DLD1 (cell line): ENCODE measurements at regions not wholly inside any gene's neighbourhood (a gene's known extent, or its start where the extent isn't known, plus 50 kb on each side); places are given as distances from the start of the nearest gene placed in this dataset.

ENCODE experiments used
- in situ Hi-C: cut with HindIII; loops from 2 replicates; pipeline ENCODE4 v1.10.0; 2017; ENCODE audit warnings: low sequenced_read_pairs

DNA sequence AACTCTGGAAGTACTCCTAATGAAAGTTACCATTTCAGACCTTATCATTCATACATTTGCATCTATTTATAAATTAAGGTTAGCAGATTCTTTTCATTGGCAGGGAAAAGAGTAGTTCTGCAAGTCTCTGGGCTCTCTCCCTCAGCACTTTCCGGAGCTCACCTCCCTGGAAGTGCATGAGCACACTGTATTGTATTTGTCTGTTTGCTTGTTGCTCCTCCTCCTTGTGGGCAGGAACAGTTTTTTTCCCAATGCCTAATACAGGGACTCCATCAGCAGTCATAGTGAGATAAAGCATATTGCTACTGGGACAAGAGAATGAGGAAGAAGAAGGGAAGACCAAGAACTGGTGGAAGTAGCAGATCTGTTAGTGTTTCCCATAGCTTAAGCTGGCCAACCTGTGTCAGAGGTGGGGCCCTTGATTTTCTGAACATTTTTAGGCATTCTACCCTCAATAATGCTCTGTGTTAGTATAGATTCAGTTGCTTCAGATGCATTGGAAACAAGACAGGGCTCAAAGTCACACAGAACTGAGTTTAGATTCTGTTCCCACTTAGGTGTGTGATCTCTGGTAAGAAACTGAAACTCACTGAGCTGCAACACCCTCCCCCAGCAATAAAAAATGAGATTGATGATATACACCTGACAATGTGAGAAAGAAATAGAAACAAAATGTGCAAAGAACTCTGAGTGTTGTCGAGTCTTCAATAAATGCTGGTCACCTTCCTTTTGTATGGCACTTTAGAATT lies 407.8 kb downstream of the TUSC7 start:
- in situ Hi-C loops = no loop called here

DNA sequence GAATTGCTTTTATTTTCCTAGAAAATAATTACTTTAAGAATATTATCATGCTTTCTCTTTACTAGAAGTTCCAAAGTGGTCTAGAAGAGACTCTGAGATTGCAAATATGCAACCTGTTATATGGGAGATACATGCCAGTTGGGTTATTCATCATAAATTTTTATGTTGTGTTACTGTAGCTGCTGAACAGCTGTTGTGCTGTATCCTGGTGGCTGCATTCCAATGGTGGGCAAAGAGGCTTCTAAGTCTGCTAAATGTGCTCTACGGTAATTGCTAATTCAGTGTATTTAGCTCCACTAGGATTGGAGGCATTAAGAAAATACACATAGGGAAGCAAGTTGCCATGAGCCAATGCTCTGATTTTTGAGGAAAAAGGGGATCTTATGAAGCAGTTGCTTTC lies 409.0 kb downstream of the TUSC7 start:
- in situ Hi-C loops = no loop called here

DNA sequence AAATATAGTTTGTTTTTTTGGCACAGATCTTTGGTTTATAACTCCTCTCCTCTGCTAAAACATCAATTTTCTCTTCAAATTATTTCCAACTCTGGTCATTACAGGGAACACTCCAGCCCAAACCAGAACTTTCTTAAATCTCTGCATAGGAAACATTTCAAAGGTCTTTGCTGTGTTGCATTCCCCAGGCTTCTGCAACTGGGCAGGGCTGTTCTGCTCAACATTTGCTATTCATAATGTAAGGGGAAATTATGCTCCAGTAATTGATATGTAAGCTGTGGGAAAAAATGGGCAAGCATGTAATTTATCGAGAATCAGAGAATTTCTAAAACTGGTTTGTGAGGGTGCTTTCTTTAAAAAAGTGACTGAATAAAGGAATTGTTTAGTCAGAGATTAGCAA lies 410.4 kb downstream of the TUSC7 start:
- in situ Hi-C loops = no loop called here

GRCh38 chr3:117122609-117123008 lies 413.0 kb downstream of the TUSC7 start:
- in situ Hi-C loops = no loop called here

DNA sequence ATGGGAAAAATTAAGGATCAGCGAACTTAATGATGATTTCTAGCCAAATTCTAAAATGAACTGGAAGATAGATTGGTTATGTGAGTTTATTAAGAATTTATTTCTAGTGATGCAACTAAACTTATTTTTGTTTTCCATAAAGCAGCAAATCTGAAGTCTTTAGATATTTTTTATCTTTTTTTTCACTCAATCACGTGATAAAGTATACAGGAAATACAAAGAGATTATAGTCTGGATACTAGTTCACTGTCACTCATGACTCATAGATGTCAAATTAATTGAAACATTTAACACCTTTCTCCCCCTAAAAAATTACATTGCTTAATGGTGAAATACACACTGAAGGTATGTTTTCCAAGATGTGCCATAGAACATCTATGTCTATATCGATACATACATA lies 416.9 kb downstream of the TUSC7 start:
- in situ Hi-C loops = no loop called here

DNA sequence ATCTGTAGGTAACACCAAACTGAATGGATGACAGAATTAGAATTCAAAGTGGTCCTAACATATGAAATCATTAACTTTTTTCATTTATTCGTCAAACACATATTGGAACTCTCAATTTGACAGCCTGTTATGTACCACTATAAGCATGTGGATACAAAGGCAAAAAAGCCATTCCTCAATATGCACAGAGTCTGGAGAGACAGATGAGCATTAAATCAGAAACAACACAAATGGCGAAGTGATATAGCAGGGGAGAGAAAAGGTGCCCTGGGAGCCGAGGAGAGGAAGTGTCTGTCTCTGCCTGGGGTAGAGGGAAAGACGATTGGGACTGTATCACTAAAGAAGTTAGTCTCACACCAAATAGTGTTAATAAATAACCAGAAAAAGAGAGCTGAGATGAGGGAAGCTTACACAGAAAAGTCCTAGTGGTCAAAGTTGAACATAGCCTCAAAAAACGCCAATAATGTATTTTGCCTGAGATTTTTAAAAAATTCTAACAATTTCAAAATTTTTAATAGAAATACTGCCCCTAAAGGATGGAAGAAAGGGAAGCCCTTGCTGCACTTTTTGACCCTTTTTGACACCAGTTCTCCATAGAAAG lies 417.5 kb downstream of the TUSC7 start:
- in situ Hi-C loops = no loop called here

GRCh38 chr3:117128133-117128532 lies 418.6 kb downstream of the TUSC7 start:
- in situ Hi-C loops = no loop called here

- in situ Hi-C loops = no loop called here
These were observed 419.3 kb downstream of the TUSC7 start for GRCh38 chr3:117128872-117129271.

GRCh38 chr3:117129516-117129915 lies 419.9 kb downstream of the TUSC7 start:
- in situ Hi-C loops = no loop called here

DNA sequence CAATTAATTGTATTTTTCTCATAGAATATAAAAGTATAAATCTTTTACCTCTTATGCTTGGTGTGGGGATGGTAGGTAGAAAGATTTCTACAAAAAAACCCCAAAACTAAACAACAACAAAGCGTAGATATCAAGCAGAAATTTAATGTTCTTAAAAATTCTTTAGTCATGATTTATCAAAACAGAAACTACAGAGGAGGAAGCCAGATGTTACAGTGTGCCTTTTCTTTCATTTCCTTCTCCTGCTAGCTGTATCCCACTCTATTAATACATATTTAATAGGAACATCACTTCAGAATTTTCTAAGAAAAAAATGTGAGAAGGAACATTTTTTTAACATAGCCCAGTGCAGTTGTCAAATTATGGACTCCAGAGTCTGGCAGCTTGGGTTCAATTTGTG lies 420.6 kb downstream of the TUSC7 start:
- in situ Hi-C loops = no loop called here

DNA sequence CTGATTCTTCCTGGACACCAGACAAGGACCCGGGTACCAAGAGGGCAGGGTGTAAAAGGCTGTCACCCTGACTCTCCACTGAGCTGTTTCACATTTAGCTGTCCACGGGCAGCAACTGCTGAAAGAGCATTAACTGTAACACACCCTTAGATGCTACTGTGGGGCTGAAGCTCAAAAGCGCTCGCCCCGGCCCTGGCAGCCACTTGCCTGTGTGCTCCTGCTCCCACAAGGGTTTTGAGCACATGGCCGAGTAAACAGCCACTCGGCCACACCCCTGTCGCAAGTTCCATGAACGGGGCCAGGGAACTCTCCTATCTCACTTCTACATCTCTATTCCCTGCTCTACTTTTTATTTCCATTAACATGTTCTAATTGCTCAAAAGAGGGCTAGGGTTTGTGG lies 421.7 kb downstream of the TUSC7 start:
- in situ Hi-C loops = no loop called here

DNA sequence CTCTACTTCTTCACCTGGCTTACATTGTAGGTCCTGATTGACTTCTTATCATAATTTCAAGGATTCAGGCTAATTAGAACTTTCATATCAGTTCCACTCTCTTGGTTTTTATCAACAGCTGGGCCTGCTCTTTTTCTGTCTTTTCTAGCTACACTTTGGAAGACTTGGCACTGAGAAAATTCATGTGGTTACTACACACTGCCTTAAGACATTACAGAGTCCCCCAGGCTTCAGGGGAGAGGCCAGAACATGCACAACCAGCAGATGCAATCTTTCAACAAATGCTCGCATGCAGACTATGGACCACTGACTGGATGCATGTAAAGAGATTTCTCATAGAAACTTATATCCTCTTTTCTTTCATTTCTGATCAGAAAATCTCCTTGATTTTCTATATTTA lies 423.5 kb downstream of the TUSC7 start:
- in situ Hi-C loops = no loop called here

- in situ Hi-C loops = no loop called here
These were observed 425.6 kb downstream of the TUSC7 start for GRCh38 chr3:117135207-117135606.

DNA sequence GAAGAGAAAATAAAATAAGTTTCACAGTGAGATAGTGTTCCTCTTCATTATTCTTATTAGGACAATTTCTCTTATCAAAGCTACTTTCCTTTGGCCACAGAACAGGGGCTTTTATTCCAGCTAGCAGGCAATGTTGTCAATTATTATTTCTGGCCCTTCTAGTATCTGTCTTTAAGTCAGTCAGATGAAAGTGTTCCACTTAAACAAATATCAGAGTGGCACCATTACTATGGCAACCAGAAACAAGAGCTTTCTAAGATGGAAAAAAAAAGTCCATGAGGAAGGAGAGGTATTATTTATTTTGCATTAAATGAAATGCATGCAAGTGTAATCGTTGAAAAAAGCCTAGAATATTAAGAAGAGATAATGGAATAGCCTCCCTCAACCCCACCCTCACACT lies 426.4 kb downstream of the TUSC7 start:
- in situ Hi-C loops = no loop called here

DNA sequence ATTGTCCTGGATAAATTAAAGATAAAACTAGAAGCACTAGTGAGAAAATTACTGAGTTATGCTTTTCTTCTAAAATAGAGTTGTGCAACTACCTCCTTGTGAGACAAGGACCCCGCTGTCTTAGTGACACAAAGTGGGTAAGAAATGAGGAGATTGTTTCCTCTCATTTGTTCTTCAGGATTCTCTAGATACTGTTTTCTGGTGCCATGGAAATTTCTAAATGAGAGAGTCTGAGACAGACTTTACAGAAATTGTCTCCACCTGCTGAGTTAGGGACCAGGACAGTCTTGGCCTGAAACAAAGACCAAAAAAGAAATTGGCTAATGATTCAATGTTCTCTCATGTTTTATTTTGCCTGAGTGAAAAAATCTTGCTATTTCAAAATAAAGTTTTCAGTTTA lies 427.5 kb downstream of the TUSC7 start:
- in situ Hi-C loops = no loop called here

DNA sequence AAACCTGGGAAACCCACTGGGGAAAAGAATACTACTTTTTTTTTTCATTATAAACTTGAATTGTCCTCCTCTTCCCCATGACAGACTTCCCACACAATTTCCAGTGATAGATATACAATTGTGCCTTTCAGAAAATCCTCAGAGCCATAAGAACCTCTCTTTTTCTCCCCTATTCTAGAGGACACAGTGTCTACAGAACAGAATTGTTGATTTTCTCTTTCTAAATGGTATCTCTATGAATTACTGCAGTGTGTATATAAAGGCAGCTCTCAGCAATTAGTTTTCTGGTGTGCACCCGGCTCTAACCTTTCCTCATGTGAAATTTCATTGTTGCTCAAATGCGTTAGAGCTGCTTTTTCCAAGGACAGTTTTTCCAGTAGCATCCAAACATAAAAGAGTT lies 430.1 kb downstream of the TUSC7 start:
- in situ Hi-C loops = no loop called here

DNA sequence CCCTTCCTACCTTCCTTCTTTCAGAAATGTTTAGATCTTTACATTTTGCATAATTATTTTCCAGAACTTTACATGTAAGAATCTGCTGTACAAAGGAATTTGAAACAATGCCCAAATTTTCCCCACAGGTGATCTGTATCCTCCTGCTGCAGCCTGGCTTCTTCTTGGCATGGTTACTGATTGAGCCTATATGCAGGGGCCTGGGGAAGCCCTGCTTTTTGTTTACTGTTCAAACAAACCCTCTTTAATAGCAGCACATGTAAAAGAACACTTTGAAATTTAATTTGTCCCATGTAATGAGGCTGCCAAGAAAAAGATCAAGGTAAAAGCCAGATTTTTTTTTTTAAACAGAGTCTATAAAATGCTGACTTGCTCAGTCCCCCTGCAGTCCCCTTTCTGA lies 432.2 kb downstream of the TUSC7 start:
- in situ Hi-C loops = no loop called here

- in situ Hi-C loops = no loop called here
These were observed 435.3 kb downstream of the TUSC7 start for GRCh38 chr3:117144853-117145252.

GRCh38 chr3:117145677-117146076 lies 436.1 kb downstream of the TUSC7 start:
- in situ Hi-C loops = no loop called here

DNA sequence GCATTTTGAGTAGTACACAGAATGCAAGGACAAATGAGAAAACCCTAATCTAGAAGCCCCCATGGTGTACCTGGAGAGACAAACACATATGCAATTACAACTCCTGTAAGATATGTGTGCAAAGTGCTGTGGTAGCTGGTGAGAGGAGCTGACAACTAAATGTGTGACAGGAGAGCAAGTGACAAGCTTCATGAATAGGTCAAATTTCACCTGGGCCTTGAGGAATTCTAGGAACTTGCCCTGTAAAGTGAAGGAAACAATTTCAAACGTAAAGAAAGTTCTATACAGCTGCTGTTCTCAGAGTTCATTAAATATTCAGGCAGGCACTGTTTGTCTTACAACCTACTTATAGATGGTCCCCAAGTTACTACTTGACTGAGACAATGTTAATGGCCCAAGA lies 437.0 kb downstream of the TUSC7 start:
- in situ Hi-C loops = no loop called here

- in situ Hi-C loops = no loop called here
These were observed 440.0 kb downstream of the TUSC7 start for GRCh38 chr3:117149584-117149983.

DNA sequence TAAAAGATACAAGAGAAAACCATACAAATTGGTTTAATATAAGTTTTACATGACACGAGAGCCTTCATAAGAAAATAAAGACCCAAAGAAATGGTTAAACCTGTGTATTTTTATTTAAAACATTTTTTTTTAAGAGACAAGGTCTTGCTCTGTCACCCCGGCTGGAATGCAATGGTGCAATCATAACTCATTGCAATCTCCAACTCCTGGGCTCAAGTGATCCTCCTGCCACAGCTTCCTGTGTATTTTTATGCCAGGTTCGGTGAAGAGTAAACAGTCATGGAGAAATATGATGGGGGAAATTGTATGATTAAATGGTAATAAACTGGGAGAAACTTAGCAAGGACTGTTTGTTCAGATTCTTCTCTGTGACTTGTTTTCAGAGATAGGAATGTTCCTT lies 441.0 kb downstream of the TUSC7 start:
- in situ Hi-C loops = no loop called here

DNA sequence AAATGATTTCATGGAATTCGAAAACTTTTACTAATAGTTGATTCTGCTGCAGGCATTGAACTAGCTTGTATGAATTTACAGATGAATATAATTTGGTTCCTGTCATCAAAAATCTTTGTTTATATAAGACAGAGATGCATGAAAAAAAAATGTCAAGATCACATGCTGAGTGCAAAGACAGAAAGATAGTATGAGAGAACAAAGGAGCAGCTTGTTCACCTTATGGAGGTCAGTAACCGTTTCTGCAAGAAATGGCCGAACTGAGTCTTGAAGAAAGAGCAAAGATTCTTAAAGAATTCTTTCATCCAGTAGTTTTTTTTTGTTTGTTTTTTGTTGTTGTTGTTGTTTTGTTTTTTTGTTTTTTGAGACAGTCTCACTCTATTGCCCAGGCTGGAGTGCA lies 450.6 kb downstream of the TUSC7 start:
- in situ Hi-C loops = no loop called here
